Activated CD4-positive, alpha-beta T cell treated with anti-CD3 and anti-CD28 coated beads, Interleukin-2, Interleukin-6, amounts not matched to agents 100 ng/mL and 50 ng/mL, durations not matched to agents 16 hours and 8 hours (primary cell): ENCODE measurements at regions not wholly inside any gene's neighbourhood (a gene's known extent, or its start where the extent isn't known, plus 50 kb on each side); places are given as distances from the start of the nearest gene placed in this dataset.

Experiments used
- DNase-seq: peaks from one replicate; pipeline ENCODE4 v3.0.0-alpha.2; 2020

DNA sequence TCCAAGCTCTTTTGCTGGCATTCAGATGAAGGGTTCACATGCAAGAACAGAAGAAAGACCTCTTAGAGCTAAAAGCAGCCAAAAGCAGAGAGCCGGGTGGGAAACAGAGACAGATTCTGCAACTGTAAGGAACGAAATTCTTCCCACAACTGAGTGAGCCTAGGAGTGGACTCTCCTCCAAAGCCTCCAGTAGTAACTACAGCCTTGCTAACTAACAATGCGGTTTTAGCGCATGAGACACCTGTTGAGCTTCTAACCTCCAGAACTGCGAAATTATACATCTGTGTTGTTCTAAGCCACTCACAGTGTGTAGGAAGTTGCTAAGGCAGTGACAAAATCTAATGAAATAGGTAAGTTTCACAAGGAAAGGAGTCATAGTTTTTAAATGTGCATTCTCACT lies 98.1 kb upstream of the SLITRK1 start:
- DNase-seq, result no peak

GRCh38 chr13:83975655-83976165 lies 93.4 kb upstream of the SLITRK1 start:
- no peak for DNase-seq

GRCh38 chr13:83958531-83958930 lies 76.3 kb upstream of the SLITRK1 start:
- DNase-seq, result no peak

- no peak for DNase-seq
Observed at GRCh38 chr13:83955011-83955410, 72.7 kb upstream of the SLITRK1 start.

DNA sequence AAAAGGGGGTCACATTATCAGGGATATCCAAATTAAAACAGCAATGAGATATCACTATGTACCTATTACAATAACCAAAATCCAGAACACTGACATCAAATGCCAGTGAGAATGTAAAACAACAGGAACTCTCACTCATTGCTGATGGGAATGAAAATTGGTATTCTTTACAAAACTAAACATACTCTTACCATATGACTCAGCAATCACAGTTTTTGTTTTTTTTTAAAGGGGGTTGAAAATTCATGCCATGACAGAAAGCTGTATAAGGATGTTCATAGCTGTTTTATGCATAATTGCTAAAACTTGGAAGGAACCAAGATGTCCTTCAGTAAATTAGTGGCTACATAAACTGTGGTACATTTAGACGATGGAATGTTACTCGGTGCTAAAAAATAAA lies 71.6 kb upstream of the SLITRK1 start:
- DNase-seq, result no peak

GRCh38 chr13:83950293-83950692 lies 68.0 kb upstream of the SLITRK1 start:
- no peak for DNase-seq

GRCh38 chr13:83943530-83944279 lies 61.4 kb upstream of the SLITRK1 start:
- no peak for DNase-seq

DNA sequence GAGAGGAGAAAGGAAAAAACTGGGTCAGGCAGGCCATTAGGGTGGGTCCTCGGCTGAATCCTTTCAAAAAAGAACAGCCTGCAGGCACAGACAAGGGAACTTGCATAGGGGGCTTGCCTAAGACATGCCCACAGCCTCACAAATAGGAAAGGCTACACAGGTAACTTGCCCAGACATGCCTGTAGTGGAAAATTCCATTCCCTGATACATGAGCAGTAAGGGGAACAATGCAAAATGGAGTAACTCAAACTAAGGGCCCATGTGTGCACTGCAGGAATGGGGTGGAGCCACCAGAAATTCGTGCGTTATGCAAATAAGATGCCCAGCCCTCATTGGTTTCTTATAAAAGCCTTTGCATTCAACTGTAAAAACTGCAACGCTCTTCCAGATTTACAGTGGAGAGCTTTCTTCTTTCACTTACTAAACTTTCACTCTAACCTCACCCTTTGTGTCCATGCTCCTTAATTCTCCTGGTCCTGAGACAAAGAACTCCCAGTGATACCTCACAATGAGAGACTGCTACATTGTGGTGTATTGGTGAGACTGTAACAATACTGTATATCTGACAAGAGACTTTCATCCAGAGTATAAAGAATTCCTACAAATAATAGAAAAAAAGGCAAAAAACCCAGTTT lies 59.5 kb upstream of the SLITRK1 start:
- DNase-seq, result no peak

DNA sequence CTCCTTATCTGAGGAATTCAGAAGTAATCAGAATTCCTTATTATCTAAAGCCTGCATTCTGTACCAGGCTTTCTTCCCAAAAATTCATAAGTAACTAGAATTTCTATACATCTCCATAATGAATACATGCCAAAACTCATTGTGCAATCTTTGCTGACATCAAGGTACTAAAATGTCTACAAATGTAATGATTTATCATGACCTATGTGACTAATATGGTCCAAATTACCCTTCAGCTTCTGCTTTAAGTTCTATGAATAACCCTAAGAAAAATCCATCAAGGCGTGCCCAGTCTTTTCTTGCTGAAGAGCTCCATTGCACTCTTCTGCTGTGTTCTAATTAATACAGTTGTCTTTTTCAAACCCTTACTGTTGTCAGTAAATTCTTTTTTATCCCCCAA lies 58.5 kb upstream of the SLITRK1 start:
- DNase-seq, result no peak

- DNase-seq, result no peak
Observed at GRCh38 chr13:83937579-83937978, 55.3 kb upstream of the SLITRK1 start.

DNA sequence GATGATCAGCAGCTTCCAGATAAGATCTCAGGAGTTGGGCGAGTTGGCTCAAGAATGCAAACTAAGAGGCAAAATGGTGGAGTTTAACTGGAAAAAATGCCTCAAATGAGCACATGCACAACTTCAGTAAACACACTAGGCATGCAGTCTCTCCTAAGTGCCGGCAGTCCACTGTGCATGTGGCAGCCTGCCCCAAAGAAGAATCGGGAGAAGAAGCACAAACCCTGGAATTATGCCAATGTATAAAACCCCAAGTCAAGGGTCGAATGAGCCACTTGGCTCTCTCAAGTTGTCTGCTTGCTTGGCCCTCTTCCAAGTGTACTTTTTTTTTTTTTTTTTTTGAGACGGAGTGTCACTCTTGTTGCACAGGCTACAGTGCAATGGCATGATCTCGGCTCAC lies 53.3 kb upstream of the SLITRK1 start:
- DNase-seq, result no peak
